NCI-H82 (cell line): ENCODE measurements at regions not wholly inside any gene's neighbourhood (a gene's known extent, or its start where the extent isn't known, plus 50 kb on each side); places are given as distances from the start of the nearest gene placed in this dataset.
"Not testable (repeated sequence)": the region's sequence is repeated elsewhere in the genome, so short reads cannot be mapped to it uniquely, and the experiment has no call there.

Experiments used
- DNase-seq: peaks from one replicate; lab custom pipeline; 2025; lab: John Stamatoyannopoulos, UW

DNA sequence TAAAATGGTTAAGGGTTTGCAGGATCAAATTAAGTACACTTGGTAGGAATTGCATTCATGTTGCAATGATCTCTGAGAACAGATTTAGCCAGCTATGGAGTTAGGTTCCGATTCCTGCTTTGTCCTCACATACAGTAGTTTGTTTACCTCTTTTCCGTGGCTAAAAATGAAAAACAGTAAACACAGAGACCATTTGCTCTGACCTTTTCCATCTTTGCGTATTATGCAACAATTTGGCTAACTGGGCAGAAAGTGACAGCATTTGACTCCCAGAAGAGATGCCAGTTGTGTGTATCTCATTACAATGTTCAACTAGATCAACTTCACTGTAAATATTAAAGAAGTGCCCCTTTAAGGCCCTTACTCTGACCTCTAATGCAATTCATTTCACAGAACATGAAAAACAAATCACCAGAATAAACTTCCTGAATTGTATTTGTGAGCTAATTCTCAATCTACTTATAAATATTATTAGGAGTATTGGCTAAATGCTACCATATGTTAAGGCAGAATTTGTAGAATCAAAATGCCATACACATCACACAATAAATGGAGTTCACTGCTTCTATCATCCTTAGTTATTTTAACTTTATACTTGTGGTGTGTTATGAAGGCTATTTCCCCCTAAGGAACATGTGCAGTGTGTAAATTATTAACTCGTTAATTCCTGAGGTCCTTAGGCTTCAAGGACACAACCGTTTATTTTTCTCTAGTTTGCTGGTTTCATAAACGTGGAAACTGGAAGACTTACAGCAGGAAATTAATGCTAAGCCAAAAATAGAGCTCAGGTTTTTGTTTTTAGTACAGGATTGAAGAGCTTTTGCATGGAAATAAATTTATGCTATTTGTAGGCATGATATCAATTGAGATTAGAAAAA, 380.7 kb upstream of the CITED2 start:
- DNase-seq, result no peak

DNA sequence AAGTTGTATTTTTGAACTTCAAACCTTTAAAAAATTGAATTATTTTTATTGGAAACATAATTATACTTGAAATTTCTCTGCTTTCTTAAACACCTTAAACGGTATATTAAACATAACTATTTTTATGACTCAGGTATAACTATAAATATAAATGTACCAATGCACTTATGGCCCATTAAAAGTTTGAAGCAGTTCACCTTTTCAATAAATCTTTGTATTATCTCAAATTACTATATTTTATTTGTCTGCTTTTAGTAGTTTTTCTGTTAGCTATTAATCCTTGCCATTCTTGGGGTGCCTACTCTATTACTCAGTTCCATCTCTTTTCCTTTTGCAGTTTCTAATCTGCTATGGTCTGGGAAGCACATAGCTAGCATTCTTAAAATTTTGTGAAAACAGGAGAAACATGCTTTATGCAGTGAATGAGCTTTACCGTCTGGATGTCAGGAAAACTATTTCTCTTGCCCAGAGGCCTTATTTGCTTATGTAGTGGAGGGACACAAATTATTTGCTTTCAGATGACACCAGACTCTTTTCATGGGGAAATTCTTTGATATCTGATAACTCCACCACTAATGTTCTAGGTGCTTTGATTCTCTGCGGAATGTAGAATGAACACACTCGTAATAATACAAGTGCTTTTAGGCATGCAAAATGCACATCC, 378.9 kb upstream of the CITED2 start:
- no peak for DNase-seq

DNA sequence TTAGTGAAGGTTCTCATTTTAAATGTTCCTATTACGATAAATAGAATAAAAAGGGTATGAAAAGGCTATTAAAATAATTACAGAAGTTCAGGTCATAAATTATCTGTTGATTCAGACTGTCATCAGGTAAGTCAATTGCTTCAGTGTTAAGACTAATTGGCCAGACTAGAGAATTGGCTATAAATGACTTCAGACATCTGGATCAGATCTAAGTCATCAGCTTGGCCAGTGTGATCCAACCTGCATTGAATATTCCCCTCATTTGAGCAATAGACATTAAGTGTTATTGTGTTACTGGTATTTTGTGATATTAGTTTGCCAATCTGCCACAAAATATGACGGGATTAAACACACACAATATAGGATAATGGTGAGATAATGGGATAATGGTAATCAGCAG, 377.6 kb upstream of the CITED2 start:
- DNase-seq, result peak; percentile 86

DNA sequence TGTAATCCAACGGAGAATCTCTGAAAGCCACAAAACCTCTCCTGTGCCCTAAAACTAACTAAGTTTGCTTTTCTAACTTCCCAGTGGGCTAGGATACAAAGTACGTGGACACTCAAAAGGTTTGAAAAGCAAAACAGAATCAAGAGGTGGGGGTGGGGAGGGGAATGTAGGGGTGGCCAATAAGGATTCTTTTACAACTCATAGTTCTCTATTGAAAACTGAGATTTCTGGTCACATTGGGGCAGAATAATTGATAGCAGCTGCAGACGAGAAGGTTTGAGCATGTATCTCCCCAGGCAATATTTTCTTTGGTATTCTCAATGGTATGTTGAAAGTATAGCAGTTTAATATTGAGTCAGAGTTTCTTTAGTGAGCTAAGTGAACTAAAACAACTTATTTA, 376.7 kb upstream of the CITED2 start:
- DNase-seq, result no peak

DNA sequence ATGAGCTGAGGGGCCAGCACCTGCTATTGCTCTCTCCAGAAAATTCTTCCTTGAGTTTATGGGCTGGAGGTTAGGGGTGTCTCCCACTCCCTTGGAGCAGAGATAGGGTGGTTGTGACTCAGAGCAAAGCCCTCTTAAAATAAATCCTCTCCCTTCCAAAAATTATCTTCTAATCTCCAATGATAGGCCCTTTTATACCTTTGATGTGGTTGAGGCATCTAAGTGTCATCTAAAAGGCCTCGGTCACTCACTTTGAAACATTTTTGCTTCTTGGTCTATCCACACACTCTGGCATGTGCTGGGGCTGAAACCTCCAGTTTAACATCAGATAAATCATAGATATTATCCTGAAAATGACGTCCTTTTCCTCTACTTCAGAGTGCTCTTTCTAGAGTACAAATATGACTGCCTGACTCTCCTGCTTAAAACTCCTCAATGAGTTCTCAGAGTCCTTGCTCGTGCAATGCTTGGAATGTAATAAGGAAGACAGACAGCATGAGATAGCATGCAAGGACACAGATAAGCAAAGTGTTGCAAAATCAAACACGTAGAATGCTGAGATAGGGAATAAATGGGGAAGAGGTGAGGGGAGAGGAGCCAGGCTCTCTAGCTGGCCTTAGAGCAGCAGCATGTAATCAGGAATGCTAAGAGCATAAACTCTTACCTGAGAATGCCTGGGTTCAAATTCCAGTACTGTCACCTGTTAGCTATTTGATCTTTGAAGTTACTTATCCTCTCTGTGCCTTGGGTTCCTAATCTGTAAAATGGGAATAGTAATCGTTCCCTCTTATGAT, 374.1 kb upstream of the CITED2 start:
- no peak for DNase-seq

DNA sequence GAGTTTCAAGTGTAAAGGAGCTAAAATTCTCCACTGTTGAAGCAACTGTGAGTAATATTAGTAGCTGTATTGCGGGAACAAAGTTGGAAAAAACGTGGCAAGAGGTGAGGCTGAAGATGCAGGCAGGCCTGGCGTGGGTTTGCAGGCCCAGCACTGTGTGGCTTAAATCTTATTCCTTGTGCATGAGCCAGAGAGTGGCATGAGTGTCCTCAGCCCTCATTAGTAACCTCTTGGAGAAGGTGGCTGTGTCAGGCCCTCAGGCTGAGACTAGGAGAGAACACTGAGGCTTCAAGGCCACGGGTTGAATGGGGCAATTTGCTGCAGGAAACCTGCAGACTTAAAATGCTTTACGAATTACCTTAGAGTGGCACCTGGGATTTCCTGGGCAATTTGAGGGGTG, 372.7 kb upstream of the CITED2 start:
- DNase-seq, result no peak

DNA sequence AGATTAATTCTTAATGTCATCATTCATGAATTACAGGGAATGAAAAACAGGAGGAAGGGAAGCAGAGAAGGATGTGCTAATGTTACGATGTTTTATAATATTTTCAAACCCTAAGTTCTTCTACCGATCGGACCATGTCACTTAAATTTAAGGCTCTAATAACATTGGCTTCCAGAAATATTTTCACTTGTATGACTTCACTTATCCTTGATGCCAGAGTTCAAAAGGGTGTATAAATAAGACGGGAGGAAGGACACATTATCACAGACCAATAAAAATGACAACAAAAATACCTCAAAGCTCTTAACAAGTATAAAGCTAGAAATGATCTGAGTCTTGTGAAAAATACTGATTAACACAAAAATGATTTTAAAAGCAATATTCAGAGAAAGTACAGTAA, 370.4 kb upstream of the CITED2 start:
- DNase-seq, result no peak

DNA sequence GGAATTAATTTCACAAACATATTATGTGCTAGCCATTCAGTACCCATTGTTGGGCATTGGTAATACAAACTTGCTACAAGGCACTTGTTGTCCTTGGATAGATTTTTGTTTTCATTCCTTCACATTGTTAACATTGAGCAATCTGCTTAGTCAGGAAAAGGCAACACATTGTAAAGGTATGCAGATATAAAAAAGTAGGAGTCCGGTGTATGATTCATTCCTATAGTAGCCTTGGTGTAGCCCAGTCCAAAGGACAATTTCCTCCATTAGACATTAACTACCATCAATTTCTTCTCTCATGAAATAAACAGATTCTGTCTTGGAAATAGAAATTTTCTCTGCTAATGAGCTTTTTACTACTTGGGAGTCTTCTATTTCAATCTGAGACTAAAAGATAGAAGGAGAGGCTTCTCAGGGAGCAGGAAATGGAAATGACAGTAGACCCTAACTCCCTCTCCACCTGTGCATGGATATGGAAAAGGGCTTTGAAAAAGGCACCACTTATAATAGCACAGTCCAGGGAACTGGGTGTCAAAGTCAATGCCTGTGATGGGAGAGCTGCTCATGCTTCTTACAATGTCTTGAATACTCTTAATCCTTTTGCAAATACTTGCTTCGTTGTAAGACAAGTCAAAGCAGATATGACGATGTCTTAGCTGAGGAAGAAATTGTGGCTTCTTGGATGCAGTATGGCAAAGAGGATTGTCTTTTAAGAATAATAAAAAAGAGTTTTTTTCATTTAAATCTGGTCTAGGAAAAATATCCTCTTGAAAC, 369.4 kb upstream of the CITED2 start:
- no peak for DNase-seq

DNA sequence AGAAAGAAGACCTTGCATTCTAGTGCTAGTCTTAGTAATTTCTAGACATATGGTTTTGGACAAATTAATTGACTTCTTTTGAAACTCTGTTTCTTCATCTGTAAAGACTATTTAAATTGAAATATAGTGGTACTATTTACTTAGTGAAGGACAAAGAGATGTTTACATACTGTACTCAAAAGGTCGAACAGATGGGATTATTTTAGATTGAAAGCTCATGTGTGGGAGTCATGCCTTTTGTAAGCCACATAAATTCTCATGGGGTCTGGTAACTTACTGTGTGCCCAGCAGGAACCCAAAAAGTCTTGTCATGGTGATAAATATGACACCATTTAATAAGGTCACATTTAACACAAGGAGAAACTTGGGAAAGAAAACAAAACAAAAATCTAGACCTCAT, 368.2 kb upstream of the CITED2 start:
- DNase-seq, result no peak

DNA sequence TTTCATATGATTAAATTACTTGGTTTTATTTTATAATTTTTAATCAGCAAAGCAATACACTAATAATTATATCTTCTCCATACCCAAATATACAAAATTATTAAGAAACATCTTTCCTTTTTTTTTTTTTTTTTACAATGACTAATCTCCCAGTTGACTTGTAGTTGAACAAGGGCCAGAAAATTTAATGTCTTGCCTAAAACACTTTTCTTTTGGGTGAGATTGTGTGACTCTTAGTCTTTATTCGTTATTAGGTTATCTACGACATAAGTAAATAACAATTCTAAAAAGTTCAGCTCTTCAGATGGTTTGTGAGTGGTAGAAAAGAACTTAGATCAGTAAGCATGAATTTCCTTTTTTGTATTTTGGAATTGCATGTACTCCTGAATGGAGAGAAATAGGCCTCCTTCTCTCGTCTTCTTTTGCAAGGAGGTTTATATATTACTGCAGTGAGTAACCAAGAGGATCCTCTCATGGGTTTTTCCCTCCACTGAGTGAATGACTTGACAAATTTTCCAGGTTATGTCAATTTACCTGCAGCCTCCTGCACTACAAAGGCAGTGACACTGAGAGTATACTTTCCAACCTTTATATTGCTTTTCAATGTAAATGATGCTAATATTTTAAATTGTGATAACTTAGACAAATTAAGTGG, 364.5 kb upstream of the CITED2 start:
- no peak for DNase-seq

DNA sequence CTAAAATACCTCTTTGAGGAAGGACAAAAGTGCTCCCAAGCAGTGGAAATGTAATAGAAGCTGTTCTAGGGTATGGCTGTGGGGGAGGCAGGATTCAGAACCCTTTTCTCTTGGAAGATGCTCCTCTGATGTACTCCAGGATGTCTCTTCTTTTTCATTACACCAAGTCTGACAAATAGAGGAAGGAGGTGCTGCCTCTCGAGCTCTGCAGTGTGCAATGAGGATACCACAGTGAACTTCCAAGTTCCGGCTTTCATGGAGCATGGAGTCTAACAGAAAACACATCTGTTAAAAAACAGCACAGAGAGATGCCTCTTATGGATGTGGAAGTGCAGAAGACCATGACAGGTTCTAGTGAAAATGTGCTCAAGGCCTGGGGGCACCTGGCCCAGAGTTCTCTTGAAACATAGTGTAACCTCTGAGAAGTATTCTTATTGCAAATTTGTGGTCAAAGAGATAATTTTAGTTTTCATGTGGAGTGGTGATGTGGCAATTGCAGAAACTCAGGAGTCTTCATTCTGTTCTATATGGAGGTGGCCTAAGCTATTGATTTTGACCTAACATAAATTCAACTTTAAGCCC, 362.0 kb upstream of the CITED2 start:
- DNase-seq, result no peak

DNA sequence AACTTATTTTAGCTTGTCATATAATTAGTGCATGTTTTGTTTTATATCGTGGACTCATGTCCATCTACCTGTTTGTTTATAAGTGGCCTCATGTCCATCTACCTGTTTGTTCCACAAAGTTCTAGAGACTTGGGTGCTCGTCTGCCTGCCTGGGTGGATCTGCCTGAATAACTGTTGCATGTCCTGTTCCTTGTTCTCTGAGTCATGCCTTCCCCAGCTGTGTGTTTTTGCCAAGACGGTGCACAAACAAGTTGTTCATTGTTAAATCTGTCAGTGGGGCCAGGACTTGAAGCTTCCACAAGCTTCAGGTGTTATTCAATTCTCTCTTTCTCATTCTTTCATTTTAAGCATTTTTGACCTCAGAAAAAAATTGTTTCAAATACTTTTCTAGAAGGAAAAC, 358.0 kb upstream of the CITED2 start:
- no peak for DNase-seq

DNA sequence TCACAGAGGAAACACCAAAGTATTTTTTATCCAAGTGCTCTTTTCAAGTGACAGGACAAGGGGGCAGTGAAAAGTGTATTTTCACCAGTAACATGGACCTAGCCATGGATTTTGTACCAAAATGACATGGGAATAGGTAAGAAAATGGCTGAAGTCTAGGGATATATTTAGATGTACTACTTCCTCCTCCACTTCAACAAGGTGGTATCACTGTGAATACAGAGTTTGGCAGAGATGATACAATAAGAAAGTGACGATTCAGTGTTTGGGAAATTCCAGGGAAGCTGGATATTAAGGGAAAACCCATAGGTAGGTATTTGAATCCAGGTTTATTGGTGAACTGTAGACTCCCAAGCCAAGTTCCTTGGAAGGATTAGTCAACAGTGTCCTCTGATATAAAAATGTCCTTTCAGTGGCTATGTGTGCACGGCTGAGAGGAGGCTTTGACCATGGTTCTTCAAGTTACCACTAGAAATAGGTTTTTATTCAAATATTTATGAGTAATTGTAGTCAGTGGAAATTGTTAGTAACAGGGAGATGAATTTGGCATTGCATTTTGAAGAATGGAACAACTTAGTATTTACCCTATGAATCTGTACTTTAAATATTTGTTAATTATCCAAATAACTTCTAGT, 356.0 kb upstream of the CITED2 start:
- DNase-seq, result no peak

DNA sequence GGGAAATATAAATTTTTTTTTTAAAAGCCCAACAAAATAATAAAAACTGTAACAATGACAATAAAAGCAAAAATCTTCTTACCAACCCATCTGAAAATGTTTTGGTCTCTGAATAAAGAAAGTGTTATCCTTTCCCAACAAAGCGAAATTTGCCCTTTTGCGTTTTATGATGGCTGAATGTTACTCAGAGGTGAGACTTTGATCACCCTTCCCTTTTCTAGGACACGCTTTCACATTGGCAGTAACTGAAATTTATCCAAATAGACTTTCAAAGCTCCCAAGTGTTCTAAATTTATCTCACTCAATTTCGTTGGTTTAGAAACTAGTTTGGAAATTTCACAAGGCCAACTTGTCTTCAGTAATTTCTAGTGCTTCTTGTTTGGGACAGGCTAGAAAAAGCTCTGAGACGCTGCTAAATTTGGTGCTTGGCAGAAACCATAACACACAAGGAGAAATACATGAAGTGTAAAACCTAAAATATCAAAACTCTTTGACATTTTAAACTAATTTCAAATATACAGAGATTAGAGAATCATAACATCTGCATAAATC, 354.5 kb upstream of the CITED2 start:
- no peak for DNase-seq

DNA sequence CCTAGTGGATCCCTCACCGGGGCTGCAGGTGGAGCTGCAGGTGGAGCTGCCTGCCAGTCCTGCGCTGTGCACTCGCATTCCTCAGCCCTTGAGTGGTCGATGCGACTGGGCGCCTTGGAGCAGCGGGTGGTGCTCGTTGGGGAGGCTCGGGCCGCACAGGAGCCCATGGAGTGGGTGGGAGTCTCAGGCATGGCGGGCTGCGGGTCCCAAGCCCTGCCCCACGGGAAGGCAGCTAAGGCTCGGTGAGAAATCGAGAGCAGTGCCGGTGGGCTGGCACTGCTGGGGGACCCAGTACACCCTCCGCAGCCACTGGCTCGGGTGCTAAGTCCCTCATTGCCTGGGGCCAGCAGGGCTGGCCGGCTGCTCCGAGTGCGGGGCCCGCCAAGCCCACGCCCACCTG, 351.8 kb upstream of the CITED2 start:
- not testable (repeated sequence) for DNase-seq

DNA sequence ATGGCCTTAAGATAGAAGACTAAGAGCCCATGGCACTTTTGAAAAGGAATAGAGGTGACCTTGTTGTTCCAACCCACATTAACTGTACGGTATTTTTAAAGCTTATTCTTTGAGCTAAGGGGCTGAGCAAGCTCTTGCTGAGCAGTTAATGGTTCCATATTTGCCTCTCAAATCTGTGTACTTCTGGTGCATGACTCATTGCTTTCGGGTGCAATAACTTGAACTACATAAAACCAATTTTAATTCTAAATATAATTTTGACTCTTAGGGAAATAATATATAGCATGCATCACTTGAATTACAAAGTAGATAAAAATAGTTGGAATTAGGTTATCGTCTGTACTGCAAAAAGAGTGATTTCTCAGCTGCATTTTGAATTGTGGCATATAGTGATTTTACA, 348.1 kb upstream of the CITED2 start:
- no peak for DNase-seq

DNA sequence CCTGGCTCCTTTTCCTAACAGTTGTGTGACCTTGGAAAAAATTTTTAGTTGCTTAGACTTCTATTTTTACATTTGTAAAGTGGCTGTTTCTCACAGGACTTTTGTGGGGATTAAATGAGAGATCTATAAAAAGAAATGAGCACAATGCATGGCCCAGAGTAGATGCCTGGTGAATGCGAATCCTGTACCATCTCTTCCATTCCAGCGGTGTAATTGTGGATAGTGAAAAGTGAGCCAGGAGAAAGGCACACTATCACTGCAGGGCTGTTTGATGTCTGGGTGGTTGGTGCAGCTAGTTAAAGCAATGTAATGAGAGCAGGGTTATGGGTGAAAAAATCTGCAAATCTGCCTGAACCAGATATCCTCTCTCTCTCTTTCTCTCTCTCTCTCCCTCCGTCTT, 347.5 kb upstream of the CITED2 start:
- no peak for DNase-seq

DNA sequence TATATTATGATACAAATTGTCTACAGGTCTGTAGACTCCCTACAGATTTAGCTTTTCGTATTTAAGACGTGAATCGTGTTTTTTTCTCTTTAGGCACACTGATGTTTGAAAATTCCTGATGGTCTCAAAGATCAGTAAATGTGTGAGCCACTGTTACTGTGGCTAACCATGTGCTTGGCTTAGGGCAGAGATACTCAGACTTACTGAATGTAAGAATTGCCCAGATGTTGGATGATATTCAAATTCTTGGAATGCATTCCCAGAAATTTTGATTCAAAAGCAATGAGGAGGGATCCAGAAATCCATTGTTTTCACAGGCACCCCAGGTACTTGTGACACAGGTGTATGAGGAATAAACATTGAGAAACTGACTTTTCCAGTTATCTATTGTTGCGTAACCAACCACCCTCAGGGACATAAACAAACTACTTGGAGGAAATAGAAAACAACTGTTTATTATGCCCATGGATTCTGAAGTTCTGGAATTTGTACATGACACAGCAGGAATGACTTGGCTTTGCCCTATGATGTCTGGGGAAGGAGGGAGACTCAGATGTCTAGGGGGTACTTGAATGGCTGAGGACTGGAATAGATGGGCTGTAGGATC, 339.6 kb upstream of the CITED2 start:
- no peak for DNase-seq

DNA sequence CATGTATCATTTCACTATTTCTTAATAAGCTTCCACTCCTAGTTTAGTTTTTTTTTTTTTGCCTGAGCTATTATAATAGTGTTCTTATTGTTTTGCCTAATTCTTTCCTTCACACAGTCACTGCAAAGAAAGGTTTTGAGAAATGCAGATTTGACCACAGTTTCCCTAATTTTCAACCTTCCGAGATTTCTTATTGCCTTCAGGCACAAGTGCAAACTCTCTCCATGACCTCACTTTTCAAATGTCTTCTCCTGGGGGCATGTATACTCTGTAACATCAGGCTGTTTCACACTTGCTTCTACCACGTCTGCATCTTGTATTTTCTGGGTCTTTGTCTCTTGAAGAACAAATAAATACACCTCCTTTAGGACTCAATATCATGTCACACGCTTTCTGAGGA, 339.0 kb upstream of the CITED2 start:
- DNase-seq, result no peak

DNA sequence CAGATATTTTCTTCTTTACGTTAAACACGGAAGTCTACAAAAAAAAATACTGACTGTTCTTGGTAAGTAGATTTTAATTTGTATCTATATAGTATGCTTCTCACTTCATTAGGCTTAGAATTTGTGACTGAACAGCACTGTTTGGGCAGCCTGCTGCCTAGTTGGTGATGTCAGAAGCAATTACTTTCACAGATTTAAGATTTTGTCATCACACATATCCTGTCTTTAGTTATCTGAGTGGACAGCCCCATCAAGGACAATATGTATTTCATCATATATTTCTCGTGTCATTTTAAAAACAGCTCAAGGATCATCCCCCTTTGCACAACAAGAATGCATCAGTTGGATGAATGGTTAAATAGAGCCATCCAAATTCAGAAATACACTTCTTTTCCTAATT, 338.4 kb upstream of the CITED2 start:
- DNase-seq, result no peak
